HG03045 (cell line): ENCODE measurements at regions not wholly inside any gene's neighbourhood (a gene's known extent, or its start where the extent isn't known, plus 50 kb on each side); places are given as distances from the start of the nearest gene placed in this dataset.
"Not testable (repeated sequence)": the region's sequence is repeated elsewhere in the genome, so short reads cannot be mapped to it uniquely, and the experiment has no call there.

ENCODE experiments used
- ATAC-seq: cut with Tn5 transposase; IDR thresholded peaks from one replicate; pipeline ENCODE4 v1.9.1; 2021; ENCODE audit warnings: mild to moderate bottlenecking, moderate library complexity; ENCODE audit not compliant: unreplicated experiment

DNA sequence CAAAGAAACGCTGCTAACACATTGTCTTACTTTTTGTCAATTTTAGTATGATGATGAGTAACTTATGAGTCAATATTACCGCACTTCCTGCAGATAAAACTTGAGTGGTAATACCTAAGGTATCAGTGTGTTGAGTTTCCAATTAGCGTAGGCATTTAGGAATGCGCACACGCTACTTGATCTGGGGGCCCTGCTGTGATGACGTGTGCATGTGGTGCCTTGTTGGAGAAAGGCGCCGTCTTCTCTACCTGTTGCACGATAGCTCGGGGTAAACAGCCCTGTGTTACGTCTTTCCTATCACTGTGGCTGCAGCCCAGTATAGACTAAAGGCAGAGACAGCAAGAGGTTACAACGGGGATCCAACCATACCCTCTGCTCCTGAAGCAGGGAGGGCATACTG, 476.8 kb upstream of the ADARB2 start:
- ATAC-seq = no peak

- ATAC-seq = no peak
Measured at GRCh38 chr10:2212244-2212834, 475.0 kb upstream of the ADARB2 start.

- ATAC-seq = no peak
Measured at GRCh38 chr10:2210088-2210487, 472.8 kb upstream of the ADARB2 start.

GRCh38 chr10:2208106-2208505, 470.8 kb upstream of the ADARB2 start:
- ATAC-seq = no peak

DNA sequence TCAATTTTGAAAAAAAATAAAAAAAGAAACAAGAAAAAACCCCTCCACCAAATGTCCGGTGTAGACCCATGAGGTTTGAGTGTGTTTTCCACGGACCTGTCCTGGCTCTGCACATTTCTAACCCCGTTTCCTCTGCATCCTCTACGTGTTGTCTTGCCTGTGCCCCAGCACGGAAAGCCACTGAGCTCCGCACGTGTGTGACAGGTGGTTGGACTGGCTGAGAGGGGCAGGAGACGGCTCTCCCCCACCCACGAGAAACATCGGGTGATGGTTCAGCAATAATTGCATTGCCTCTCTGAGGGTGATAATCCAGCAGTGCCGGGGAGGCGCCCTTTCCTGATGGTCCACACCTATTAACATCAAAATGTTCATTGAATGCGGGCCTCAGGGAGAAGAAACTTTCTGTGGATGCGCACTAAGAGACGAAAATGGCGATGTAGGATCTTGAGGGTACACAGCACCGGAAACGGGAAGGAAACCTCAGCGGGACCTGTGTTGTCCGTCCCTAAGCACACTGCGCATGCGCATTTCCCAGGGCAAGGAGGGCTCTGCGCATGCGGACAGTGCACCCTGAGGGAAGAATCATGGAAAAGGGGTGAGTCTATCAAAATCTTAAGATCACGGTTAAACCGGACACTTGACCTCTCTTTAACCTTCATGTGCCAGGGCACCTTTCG, 470.1 kb upstream of the ADARB2 start:
- ATAC-seq = no peak

GRCh38 chr10:2205406-2205805, 468.1 kb upstream of the ADARB2 start:
- no peak for ATAC-seq

DNA sequence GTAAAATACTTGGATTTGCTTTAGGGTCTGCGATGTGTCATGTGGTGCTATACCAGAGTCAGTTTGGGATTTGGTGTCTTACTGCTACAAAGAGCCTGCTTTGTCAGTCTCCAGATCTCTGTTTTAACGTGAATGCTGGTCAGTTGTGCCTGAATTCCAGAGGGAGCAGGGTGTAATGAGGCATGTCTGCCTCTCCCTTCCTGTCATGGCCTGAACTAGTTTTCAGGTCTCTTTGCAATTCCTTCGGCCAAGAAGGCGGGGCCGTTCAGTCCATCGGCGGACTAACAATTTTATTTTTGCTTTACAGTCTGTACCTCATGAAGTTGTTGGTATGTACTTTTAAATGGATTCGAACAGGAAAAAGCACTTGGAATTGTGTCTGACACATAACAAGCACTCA, 465.1 kb upstream of the ADARB2 start:
- no peak for ATAC-seq

- ATAC-seq = no peak
Measured at GRCh38 chr10:2201534-2202099, 464.3 kb upstream of the ADARB2 start.

GRCh38 chr10:2197663-2198062, 460.3 kb upstream of the ADARB2 start:
- ATAC-seq = no peak

GRCh38 chr10:2196272-2196671, 458.9 kb upstream of the ADARB2 start:
- ATAC-seq = no peak

GRCh38 chr10:2189356-2189755, 452.0 kb upstream of the ADARB2 start:
- not testable (repeated sequence) for ATAC-seq

DNA sequence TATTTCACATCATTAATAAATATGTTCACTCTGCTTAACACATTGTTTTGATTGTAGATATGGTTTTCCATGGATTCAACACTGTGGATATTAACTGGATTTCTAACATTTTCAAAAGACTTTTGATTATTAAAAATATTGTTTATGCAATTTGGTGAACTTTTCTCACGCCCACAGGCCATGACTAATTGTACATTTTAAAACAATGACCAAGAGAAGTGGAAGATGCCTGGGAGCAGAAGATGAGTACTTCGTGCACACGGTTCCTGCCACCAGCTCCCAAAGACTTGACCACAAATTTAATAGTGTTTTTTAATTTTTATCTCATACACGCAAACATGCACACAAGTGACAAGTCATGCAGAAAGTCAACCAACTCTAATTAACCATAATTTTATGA, 451.0 kb upstream of the ADARB2 start:
- no peak for ATAC-seq

GRCh38 chr10:2173327-2173726, 436.0 kb upstream of the ADARB2 start:
- no peak for ATAC-seq

DNA sequence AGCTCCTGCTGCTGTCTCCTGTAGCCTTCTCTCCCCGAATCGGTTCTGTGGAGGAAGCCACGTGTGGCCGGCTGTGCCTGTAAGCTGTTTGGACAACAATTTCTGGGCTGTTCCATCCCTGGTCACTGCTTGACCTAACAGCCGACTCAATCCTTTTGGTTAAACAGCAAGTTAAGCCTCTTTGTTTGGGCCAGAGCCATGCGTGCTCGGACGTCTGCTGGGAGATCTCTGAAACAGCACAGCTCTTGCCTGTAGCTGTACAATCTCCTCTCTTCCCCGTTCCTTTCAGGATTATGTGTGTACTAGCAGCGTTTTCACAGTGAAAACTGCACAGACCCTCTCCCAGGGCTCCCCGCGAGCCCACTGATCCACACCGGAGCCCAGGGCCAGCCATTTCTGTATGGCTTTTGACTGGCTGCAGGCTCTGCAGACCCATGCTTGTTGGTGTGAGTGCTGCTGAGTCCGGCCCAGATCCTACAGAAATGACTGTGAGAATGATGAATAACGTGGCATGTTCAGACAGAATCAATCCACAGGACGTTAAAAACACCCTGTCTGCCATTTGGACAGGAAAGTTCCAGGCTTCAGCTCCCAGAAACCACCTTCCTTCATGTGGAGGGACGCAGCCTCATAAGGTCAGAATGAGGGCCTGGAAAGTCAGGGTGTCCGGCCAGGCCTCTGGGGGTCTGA, 428.6 kb upstream of the ADARB2 start:
- ATAC-seq = no peak

- ATAC-seq = no peak
Measured at GRCh38 chr10:2150288-2150687, 413.0 kb upstream of the ADARB2 start.

- no peak for ATAC-seq
Measured at GRCh38 chr10:2145926-2146478, 408.7 kb upstream of the ADARB2 start.

- ATAC-seq = no peak
Measured at GRCh38 chr10:2145491-2145890, 408.2 kb upstream of the ADARB2 start.

GRCh38 chr10:2144584-2144983, 407.3 kb upstream of the ADARB2 start:
- no peak for ATAC-seq

DNA sequence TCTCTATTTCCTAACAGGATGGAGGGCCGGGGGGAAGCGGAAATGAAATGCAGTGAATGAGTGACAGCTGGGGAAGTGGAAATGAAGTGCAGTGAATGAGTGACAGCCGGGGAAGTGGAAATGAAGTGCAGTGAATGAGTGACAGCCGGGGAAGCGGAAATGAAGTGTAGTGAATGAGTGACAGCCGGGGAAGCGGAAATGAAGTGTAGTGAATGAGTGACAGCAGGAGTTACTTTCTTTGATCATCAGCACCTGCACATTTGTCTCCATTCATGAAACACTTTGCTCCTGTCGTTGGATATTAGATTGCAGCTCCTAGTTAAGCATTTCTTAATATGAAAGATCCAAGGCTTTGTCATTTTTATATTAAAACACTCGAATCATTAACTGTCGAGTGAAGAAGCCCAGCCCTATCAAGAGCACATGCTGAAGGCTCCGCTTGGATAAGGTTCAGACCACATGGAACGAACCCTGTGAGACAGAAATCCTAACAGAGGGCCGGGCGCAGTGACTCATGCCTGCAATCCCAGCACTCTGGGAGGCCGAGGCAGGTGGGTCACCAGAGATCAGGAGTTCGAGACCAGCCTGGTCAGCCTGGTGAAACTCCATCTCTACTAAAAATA, 406.0 kb upstream of the ADARB2 start:
- ATAC-seq = no peak

GRCh38 chr10:2139746-2140145, 402.4 kb upstream of the ADARB2 start:
- no peak for ATAC-seq

DNA sequence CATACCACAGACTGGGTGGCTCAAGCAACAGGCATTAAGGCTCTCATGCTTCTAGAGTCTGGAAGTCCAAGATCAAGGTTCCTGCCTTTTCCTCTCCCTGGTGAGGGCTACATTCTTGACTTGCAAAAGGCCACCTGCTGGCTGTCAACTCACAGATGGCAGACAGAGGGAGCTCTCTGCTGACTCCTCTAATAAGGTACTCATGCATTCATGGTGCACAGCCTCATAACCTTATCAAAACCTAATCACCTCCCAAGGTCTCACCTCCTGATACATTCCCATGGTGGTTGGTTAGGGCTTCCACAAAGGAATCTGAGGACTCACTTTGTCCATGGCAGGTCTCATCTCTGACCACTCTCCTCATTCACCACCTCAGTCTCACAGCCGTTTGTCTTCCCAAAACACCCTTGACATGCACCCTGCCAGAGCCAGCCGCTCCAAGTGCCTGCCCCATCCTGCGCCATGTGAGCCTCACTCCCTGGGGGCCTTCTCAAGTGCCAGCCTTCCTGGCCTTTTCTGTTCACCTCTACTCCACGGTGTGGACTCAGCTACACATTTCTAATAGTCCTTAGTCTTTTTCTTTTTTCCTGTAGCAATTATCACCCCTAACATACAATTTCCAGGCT, 400.3 kb upstream of the ADARB2 start:
- no peak for ATAC-seq
